ENCODE measurements at regions not wholly inside any gene's neighbourhood (a gene's known extent, or its start where the extent isn't known, plus 50 kb on each side); places are given as distances from the start of the nearest gene placed in this dataset.

- no peak for TF ChIP-seq PKNOX1 (IDR thresholded peaks at IDR 0.05)
- TF ChIP-seq SUZ12 (IDR thresholded peaks at IDR 0.05), result no peak
- no peak for TF ChIP-seq FOXM1 (IDR thresholded peaks at IDR 0.05; ENCODE audit: borderline replicate concordance)
- TF ChIP-seq ELF4 (IDR thresholded peaks at IDR 0.05), result no peak
- TF ChIP-seq BHLHE40 (IDR thresholded peaks at IDR 0.05; ENCODE audit: borderline replicate concordance), result no peak
- TF ChIP-seq FOXA1 (IDR thresholded peaks at IDR 0.05), result no peak
Measured at GRCh38 chr18:78427081-78427480, 552.5 kb upstream of the SALL3 start.
